8988T (cell line): ENCODE measurements at regions not wholly inside any gene's neighbourhood (a gene's known extent, or its start where the extent isn't known, plus 50 kb on each side); places are given as distances from the start of the nearest gene placed in this dataset.
A peak's percentile ranks its signal among the peaks of the same experiment; 100 is the strongest.
"Not testable (repeated sequence)": the region's sequence is repeated elsewhere in the genome, so short reads cannot be mapped to it uniquely, and the experiment has no call there.

Experiments
- DNase-seq: peaks from one replicate; pipeline ENCODE4 v3.0.0; 2011

GRCh38 chr11:33970984-33971466, 79.1 kb upstream of the LMO2 start:
- peak; percentile 52 for DNase-seq

GRCh38 chr11:33967451-33967850, 75.6 kb upstream of the LMO2 start:
- no peak for DNase-seq

- no peak for DNase-seq
Observed at GRCh38 chr11:33965032-33965431, 73.2 kb upstream of the LMO2 start.

DNA sequence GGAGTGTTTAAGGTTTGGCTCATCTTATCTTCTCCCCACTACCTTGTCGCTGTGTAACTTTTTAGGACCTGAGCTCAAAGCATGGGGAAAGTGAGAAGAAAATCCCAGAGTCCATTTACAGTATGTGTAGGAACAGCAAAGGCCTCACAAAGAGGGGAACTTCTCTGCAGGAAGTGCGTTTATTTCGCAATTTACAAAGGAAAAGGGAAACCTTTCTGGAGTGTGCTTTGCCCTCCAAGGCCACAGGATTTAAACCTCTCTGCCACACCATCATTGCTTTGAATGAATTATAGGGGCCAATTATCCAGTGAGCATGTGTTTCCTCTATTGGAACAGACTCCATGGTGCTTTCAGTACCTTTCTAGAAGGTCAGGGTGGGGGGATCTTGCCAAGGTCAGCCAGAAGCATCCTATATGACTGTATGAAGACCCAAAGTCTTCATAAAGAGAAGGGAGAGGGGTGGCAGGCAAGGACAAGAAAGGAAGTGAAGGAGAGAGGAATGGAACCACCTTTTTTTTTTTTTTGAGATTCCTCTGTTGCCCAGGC, 68.1 kb upstream of the LMO2 start:
- no peak for DNase-seq

- no peak for DNase-seq
Observed at GRCh38 chr11:33957304-33957917, 65.5 kb upstream of the LMO2 start.

DNA sequence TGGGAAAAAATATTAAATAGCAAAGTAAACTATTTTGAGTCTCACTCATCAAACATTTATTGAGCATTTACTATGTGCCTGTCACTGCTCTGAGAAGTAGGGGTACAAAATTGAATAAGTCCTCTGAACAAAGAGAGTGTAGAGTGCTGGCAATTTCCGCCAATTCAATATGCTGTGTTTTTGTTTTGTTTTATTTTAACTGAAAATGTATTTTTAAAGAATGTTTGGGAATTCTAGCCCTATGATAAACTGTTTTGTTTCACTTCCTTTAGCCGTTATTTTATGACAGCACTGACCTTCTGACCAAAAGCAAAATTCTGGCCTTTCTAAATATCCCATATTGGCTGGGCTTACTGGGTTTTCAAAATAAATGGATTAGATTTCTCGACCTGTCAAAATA, 64.7 kb upstream of the LMO2 start:
- DNase-seq = no peak

DNA sequence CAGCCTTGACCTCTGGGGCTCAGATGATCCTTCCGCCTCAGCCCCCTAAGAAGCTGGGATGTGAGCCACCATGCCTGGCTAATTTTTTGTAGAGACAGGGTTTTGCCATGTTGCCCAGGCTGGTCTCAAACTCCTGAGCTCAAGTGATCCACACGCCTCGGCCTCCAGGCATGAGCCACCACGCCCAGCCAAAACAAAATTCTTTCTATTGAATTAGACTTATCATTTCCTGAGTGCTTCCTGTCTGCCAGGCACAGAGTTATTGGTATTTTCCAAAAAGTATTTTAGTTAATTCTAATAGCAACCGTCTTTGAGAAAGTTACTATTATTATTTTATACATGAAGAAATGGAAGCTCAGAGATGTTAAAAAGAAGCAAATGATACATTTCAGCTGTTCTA, 61.4 kb upstream of the LMO2 start:
- DNase-seq = no peak

DNA sequence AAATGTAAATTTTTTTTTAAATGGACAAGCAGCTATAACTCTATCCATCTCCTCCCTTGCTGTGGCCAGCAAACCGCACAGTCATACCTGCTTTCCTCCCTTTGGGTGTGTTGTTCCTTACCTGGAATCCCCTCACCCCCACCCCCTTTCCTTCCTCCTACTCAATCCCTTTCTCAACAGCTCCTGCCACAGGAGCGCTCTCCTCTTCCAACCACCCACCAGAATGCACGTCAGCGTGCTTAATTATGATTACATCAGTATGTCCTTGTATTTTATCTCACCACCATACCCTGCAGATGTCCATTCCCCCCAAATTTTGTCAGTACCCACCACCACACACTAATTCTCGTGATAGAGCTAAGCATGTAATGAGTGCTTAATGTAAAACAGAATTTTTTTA, 60.9 kb upstream of the LMO2 start:
- no peak for DNase-seq

DNA sequence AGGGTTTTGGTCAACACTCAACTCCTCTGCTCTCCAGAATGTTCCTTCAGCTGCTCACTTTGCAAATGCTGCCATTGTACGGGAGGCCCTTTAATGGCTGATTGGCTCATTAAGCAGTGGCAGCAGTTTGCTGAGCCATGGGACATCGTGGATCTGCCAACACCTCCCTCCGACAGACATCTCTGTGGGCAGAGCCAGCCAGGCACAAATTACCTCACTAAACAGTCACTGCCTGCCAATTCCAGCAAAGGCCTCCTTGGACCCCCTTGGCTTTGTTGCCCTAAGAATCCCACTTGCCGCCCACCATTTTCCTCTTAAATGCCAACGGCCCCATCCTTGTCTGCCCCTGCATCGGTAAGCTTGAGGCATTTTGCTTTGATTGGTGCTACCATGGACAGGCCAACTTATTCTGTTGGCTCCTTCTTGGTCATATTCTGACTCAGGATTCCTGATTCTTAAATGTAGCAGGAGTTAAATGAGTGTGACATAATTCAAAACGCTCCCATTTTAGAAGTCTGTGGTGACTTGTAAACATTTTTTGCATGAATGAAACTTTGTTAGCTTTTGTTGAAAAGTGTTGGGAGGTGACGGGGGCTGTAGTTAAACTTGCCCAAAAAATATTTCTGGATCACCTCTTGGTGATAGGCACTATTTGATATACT, 57.5 kb upstream of the LMO2 start:
- no peak for DNase-seq

DNA sequence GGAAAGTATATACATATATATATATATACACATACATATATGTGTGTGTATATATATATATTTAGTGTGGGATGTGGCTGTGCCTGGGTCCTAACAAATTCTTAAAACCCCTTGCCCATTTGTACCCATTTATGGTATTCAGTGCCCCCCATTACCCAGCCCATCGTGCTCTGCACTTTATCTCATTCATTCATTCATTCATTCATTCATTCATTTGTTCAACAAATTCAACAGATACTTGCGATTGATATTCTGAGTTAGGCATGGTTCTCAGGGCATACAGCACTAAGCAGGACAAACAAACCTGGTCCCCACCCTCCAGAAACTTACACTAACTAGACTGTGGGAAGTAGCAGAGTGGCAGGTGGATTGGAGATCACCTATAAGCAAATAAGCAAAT, 56.6 kb upstream of the LMO2 start:
- DNase-seq = no peak

- DNase-seq = not testable (repeated sequence)
Observed at GRCh38 chr11:33947918-33948317, 56.0 kb upstream of the LMO2 start.

DNA sequence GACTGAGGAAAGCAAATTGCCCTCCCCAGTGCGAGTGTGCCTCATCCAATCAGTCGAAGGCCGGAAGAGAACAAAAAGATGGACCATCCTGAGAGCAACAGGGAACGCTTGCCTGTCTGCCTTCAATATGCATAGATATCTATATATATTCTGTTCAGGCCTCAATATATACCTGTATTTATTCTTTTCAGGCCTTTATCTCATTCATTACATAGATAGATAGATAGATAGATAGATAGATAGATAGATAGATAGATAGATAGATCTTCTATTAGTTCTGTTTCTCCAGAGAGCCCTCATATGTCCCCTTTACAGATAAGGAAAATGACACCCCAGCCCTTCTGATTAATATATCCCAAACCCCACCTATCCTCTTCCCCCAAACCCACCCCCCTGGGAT, 55.1 kb upstream of the LMO2 start:
- no peak for DNase-seq

DNA sequence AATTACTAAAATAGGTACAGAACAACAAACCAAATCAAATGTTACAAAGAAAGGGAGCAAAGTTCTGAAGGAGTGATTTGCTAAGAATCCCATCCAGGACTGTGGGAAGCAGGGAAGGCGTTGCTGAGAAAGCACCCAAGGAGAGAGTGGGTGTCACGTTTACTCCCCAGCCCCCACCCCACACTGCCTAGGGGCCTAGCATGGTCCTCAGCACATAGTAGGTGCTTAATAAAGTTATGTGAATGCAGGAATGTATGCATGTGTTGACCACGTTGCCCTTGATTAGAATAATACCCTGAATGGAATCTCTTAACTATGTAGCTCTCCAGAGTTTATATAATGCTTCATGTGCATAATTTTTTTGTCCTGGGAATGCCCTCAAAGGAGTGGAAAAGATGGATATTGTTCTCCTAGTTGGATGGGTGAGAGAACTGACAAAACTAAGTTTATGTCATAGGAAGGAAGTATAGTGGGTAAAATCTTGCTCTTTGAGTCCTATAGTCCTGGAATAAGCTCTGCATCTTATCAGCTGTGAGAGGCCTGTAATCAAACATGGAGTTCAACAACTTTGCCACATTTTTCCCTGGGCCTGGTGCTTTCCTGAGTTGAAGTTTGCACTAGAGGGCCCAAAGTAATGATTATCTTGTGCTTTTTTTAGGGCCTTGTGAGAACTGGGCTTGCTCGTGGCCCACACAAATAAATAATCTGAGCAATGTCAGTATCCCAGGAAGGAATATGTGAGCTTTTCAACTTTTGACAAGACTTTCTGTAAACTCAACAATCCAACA, 53.8 kb upstream of the LMO2 start:
- DNase-seq = no peak

GRCh38 chr11:33944693-33945424, 53.0 kb upstream of the LMO2 start:
- DNase-seq = no peak

DNA sequence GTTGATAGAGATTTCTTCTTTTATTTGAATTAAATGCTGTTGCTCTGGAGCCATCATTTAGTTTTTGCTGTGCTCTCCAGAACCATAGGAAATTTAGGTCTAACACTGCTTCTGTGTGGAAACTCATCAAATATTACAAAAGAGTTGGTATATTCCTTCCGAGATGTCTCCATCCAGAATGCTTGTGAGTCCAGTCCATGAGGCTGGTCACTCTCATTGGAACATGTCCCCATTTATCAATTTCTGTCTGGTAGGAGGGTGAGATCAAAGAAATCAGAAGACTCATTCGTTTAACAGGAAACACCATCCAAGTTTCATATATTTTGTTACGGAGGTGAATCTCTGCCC, 52.4 kb upstream of the LMO2 start:
- DNase-seq = no peak

DNA sequence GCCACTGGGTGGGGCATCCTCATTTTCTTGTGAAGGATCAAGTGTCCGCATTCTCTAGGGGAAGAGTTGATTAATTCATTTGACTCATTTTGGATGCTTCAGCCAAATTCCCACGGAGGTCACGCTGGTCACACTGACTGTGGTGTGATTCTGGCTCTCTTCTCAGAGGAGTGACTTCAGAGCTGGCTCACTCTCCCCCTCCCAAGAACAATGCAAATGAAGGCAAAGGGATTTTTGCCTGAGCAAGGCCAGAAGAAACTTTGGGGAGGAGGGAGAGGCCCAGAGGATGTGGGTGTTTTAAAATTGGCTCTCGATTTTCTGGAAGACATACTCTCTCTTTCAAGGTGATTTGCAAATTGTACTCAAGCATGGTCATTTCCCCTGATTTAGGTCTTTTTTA, 51.1 kb upstream of the LMO2 start:
- no peak for DNase-seq

DNA sequence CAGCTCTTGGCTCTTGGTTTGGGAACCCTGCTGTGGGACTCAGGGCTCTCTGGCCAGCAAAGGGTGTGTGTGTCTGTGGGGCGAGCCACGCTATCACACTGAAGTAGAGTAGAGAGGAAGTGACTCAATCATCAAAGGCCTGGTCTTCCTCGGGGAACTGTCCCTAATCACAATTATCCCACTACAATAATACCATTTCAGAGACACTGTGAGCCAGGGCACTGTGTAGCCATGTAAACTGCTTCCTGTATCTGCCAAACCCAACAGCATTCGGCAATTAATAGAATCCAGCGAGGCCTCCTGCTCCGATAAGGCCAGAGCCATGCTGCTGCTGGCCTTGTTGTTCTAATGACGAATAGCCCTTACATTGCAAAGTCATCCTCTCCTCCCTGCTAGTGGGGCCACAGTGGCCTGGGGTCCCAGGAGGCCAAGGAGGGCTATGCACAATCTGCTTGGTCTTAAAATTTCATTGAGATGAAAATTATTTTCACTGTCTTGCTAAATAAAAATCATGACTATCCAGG, 49.8 kb upstream of the LMO2 start:
- DNase-seq = no peak
